OCI-LY7 (cell line): ENCODE measurements at regions not wholly inside any gene's neighbourhood (a gene's known extent, or its start where the extent isn't known, plus 50 kb on each side); places are given as distances from the start of the nearest gene placed in this dataset.

Experiments used
- EZH2phosphoT487 ChIP-seq: fragments of 200-600 bp; sonication (generic); IDR thresholded peaks from 2 replicates; pipeline ENCODE4 v1.6.1; 2018; ENCODE audit warnings: low read depth, borderline replicate concordance, mild to moderate bottlenecking, mixed run types, antibody characterized with exemption, low read length, moderate library complexity, mixed read lengths
- TF ChIP-seq, protein P1 (sequence below): fragments of 200-600 bp; sonication (generic); conservative IDR thresholded peaks from 2 replicates; pipeline ENCODE4 v1.5.1; 2014; ENCODE audit warnings: mild to moderate bottlenecking, antibody characterized with exemption, low read length, moderate library complexity, mixed read lengths

DNA sequence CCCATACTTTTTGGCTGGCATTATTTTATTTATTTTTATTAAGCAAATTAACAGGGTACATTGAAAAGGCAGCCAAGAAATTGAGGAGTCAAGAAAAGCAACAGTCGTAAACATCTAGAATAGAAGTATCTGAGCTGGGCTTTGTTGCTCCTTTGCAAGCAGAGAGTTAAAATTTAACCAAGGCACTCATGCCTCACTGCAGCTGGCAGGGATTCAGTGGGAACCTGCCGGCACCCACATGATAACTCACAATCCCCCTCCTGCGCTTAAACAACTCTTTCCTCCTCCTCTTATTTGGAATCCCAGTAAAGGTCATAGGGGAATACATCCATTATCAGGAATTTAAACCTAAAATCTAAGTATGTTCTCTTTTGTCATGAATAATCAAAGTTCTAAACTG, 115.5 kb downstream of the SOX3 start:
- TF ChIP-seq, protein P1, sequence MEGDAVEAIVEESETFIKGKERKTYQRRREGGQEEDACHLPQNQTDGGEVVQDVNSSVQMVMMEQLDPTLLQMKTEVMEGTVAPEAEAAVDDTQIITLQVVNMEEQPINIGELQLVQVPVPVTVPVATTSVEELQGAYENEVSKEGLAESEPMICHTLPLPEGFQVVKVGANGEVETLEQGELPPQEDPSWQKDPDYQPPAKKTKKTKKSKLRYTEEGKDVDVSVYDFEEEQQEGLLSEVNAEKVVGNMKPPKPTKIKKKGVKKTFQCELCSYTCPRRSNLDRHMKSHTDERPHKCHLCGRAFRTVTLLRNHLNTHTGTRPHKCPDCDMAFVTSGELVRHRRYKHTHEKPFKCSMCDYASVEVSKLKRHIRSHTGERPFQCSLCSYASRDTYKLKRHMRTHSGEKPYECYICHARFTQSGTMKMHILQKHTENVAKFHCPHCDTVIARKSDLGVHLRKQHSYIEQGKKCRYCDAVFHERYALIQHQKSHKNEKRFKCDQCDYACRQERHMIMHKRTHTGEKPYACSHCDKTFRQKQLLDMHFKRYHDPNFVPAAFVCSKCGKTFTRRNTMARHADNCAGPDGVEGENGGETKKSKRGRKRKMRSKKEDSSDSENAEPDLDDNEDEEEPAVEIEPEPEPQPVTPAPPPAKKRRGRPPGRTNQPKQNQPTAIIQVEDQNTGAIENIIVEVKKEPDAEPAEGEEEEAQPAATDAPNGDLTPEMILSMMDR = no peak
- no peak for TF ChIP-seq EZH2phosphoT487
